Duodenal mucosa (tissue), 2 donors: ENCODE measurements at regions not wholly inside any gene's neighbourhood (a gene's known extent, or its start where the extent isn't known, plus 50 kb on each side); places are given as distances from the start of the nearest gene placed in this dataset.

ENCODE experiments used
- H3K27ac ChIP-seq: one replicate; pipeline ENCODE4 v1.7.0; 2013; ENCODE audit warnings: low read depth, low read length
- H3K27me3 ChIP-seq, 2 donors: one replicate each; pipeline ENCODE4 v1.7.0; 2013; ENCODE audit warnings: low read length in 2 of 2, control low read depth in 1 of 2; ENCODE audit not compliant: insufficient read depth in 2 of 2, control insufficient read depth in 1 of 2
- H3K36me3 ChIP-seq, 2 donors: one replicate each; pipeline ENCODE4 v1.7.0; 2013; ENCODE audit warnings: low read length in 2 of 2, control low read depth in 1 of 2; ENCODE audit not compliant: insufficient read depth in 2 of 2, control insufficient read depth in 1 of 2
- H3K4me1 ChIP-seq, 2 donors: one replicate each; pipeline ENCODE4 v1.7.0; 2013; ENCODE audit warnings: low read length in 2 of 2, control low read depth in 1 of 2; ENCODE audit not compliant: insufficient read depth in 2 of 2, control insufficient read depth in 1 of 2
- H3K4me3 ChIP-seq, 2 donors: one replicate each; pipeline ENCODE4 v1.7.0; 2013; ENCODE audit warnings: low read length in 2 of 2, low read depth in 1 of 2
- H3K9ac ChIP-seq, 2 donors: one replicate each; pipeline ENCODE4 v1.7.0; 2013; ENCODE audit warnings: low read length in 2 of 2, low read depth in 1 of 2
- H3K9me3 ChIP-seq, 2 donors: one replicate each; pipeline ENCODE4 v1.7.0; 2013; ENCODE audit warnings: low read length in 2 of 2, control low read depth in 1 of 2; ENCODE audit not compliant: control insufficient read depth in 1 of 2

- H3K27me3 ChIP-seq = no peaks in the 10 kb centered on the region
- no peak overlapping the region for H3K4me3 ChIP-seq
- no peaks in the 10 kb centered on the region for H3K9me3 ChIP-seq
- no peaks in the 10 kb centered on the region for H3K4me1 ChIP-seq
- H3K9ac ChIP-seq = no peak overlapping the region
- H3K36me3 ChIP-seq = no peaks in the 10 kb centered on the region
- H3K27ac ChIP-seq = no peak overlapping the region
These were observed 1031.6 kb downstream of the KCNT2 start for GRCh38 chr1:195576641-195577040.

GRCh38 chr1:195574511-195574910, 1033.7 kb downstream of the KCNT2 start:
- H3K36me3 ChIP-seq = no peaks in the 10 kb centered on the region
- H3K4me1 ChIP-seq = no peaks in the 10 kb centered on the region
- H3K9me3 ChIP-seq = no peaks in the 10 kb centered on the region
- no peak overlapping the region for H3K4me3 ChIP-seq
- no peak overlapping the region for H3K9ac ChIP-seq
- H3K27ac ChIP-seq = no peak overlapping the region
- H3K27me3 ChIP-seq = no peaks in the 10 kb centered on the region

GRCh38 chr1:195569934-195570333, 1038.3 kb downstream of the KCNT2 start:
- no peak overlapping the region for H3K9ac ChIP-seq
- H3K27ac ChIP-seq = no peak overlapping the region
- peaks cover 0 to 6% of the 10 kb centered on the region in 2 donors for H3K9me3 ChIP-seq
- no peaks in the 10 kb centered on the region for H3K27me3 ChIP-seq
- no peaks in the 10 kb centered on the region for H3K36me3 ChIP-seq
- H3K4me1 ChIP-seq = no peaks in the 10 kb centered on the region
- no peak overlapping the region for H3K4me3 ChIP-seq

DNA sequence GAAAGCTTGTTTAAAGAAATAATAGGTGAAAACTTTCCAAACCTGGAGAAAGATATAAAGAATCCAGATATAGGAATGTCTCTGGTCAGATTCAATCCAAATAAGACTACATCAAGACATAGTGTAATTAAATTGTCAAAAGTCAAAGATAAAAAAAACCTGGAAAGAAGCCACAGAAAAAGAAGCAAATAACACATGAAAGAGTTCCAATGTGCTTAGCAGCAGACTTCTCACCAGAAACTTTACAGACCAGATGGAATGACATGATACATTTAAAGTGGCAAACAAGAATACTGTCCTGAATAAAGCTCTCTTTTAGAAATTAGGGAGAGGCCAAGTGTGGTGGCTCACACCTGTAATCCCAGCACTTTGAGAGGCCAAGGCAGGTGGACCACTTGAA, 1039.9 kb downstream of the KCNT2 start:
- no peak overlapping the region for H3K9ac ChIP-seq
- H3K4me3 ChIP-seq = no peak overlapping the region
- H3K27ac ChIP-seq = no peak overlapping the region
- no peaks in the 10 kb centered on the region for H3K4me1 ChIP-seq
- H3K27me3 ChIP-seq = no peaks in the 10 kb centered on the region
- H3K9me3 ChIP-seq = peaks cover 0 to 6% of the 10 kb centered on the region in 2 donors
- no peaks in the 10 kb centered on the region for H3K36me3 ChIP-seq

- no peaks in the 10 kb centered on the region for H3K9me3 ChIP-seq
- no peaks in the 10 kb centered on the region for H3K27me3 ChIP-seq
- no peak overlapping the region for H3K4me3 ChIP-seq
- H3K9ac ChIP-seq = no peak overlapping the region
- no peaks in the 10 kb centered on the region for H3K4me1 ChIP-seq
- H3K27ac ChIP-seq = no peak overlapping the region
- H3K36me3 ChIP-seq = no peaks in the 10 kb centered on the region
These were observed 1046.2 kb downstream of the KCNT2 start for GRCh38 chr1:195562074-195562473.

- H3K4me1 ChIP-seq = no peaks in the 10 kb centered on the region
- no peaks in the 10 kb centered on the region for H3K36me3 ChIP-seq
- no peaks in the 10 kb centered on the region for H3K27me3 ChIP-seq
- no peaks in the 10 kb centered on the region for H3K9me3 ChIP-seq
- H3K4me3 ChIP-seq = no peak overlapping the region
- no peak overlapping the region for H3K9ac ChIP-seq
- H3K27ac ChIP-seq = no peak overlapping the region
These were observed 1058.0 kb downstream of the KCNT2 start for GRCh38 chr1:195550071-195550862.

DNA sequence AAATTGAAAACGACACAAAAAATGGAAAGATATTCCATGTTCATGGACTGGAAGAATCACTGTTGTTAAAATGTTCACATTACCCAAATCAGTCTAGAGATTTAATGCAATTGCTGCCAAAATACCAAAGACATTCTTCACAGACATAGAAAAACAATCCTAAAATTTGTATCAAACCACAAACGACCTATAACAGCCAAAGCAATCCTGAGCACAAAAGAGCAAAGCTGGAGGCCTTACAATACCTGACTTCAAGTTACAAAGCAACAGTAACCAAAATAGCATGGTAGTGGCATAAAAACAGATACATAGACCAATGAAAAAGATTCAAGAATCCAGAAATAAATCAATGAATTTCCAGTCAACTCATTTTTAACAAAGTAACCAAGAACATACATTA, 1077.3 kb downstream of the KCNT2 start:
- H3K9me3 ChIP-seq = peaks cover 3 to 10% of the 10 kb centered on the region in 2 donors
- no peak overlapping the region for H3K27ac ChIP-seq
- no peaks in the 10 kb centered on the region for H3K4me1 ChIP-seq

DNA sequence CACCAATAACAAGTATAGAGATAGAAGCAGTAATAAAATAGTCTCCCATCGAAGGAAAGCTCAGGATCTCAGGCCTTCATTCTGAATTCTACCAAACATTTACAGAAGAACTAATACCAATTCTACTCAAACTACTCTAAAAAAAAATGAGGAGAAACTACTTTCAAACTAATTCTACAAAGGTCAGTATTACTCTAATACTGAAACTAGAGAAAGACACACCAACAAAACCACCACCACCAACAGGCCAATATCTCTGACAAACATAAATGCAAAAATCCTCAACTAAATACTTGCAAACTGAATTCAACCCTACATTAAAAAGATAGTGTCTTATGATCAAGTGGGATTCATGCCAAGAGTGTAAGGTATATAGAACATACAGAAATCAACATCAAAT, 1078.4 kb downstream of the KCNT2 start:
- Histone ChIP-seq H3K4me1 (no peaks in the 10 kb centered on the region), H3K9me3 (peaks cover 3 to 10% of the 10 kb centered on the region in 2 donors), H3K27me3 (no peaks in the 10 kb centered on the region), H3K9ac (no peak overlapping the region), H3K36me3 (no peaks in the 10 kb centered on the region), H3K4me3 (no peak overlapping the region), H3K27ac (no peak overlapping the region)

More for the DNA sequence above, 1077.3 kb downstream of the KCNT2 start:
- Histone ChIP-seq H3K27me3 (no peaks in the 10 kb centered on the region), H3K4me3 (no peak overlapping the region), H3K9ac (no peak overlapping the region), H3K36me3 (no peaks in the 10 kb centered on the region)

DNA sequence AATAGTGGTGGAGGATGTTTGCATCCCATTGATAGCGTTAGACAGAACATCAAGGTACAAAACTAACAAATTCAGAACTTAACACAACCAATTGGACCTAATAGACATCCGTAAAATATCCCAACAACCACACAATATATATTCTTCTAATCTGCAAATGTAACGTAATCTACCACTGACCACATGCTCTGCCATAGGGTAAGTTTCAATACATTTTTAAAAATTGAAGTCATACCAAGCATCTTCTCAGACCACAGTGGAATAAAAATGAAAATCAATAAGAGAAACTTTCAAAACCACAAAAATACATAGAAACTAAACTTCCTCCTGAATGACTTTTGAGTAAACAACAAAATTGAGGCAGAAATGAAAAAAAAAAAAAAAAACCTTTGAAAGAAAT, 1087.5 kb downstream of the KCNT2 start:
- Histone ChIP-seq H3K4me1 (no peaks in the 10 kb centered on the region), H3K27me3 (no peaks in the 10 kb centered on the region), H3K36me3 (no peaks in the 10 kb centered on the region), H3K27ac (no peak overlapping the region), H3K4me3 (no peak overlapping the region), H3K9me3 (no peaks in the 10 kb centered on the region), H3K9ac (no peak overlapping the region)

GRCh38 chr1:195516036-195516435, 1092.2 kb downstream of the KCNT2 start:
- Histone ChIP-seq H3K4me1 (no peaks in the 10 kb centered on the region), H3K4me3 (no peak overlapping the region), H3K27me3 (no peaks in the 10 kb centered on the region), H3K9ac (no peak overlapping the region), H3K36me3 (no peaks in the 10 kb centered on the region), H3K9me3 (no peaks in the 10 kb centered on the region), H3K27ac (no peak overlapping the region)
